ENCODE measurements at regions not wholly inside any gene's neighbourhood (a gene's known extent, or its start where the extent isn't known, plus 50 kb on each side); places are given as distances from the start of the nearest gene placed in this dataset.

GRCh38 chr2:64784168-64785061 lies 130.7 kb upstream of the SERTAD2 start (continued):
- TF ChIP-seq ZXDC (CRISPR knock-in tag; IDR thresholded peaks at IDR 0.05) (no peak), ZBTB49 (CRISPR knock-in tag; IDR thresholded peaks at IDR 0.05; ENCODE audit: borderline replicate concordance) (no peak), PRMT3 (CRISPR knock-in tag; IDR thresholded peaks at IDR 0.05; ENCODE audit: borderline replicate concordance, low read depth) (no peak), MED8 (CRISPR knock-in tag; IDR thresholded peaks at IDR 0.05; ENCODE audit: insufficient replicate concordance) (no peak), ZNF615 (CRISPR knock-in tag; IDR thresholded peaks at IDR 0.05; ENCODE audit: borderline replicate concordance) (no peak), REPIN1 (CRISPR knock-in tag; IDR thresholded peaks at IDR 0.05; ENCODE audit: borderline replicate concordance, low read depth) (peak; percentile 85; the same call in 1 of the 2 replicates), SYNCRIP (IDR thresholded peaks at IDR 0.05; ENCODE audit: insufficient read depth, low read depth, low read length) (no peak), ZNF678 (CRISPR knock-in tag; IDR thresholded peaks at IDR 0.05) (0 out of 2 replicates have a peak, but pooled peaks have one; percentile 6), SNAI1 (CRISPR knock-in tag; IDR thresholded peaks at IDR 0.05; ENCODE audit: borderline replicate concordance) (peak; percentile 22; the same call in 1 of the 2 replicates), HIVEP1 (CRISPR knock-in tag; IDR thresholded peaks at IDR 0.05) (peak; percentile 84), SIX4 (CRISPR knock-in tag; IDR thresholded peaks at IDR 0.05) (no peak), SMAD3 (CRISPR knock-in tag; IDR thresholded peaks at IDR 0.05) (no peak), NR3C1 (CRISPR knock-in tag; IDR thresholded peaks at IDR 0.05) (no peak), ZNF777 (CRISPR knock-in tag; IDR thresholded peaks at IDR 0.05) (no peak), ZNF350 (CRISPR knock-in tag; IDR thresholded peaks at IDR 0.05; ENCODE audit: borderline replicate concordance, low read depth) (no peak), ZNF296 (CRISPR knock-in tag; conservative IDR thresholded peaks at IDR 0.05) (peak; percentile 59; the same call in 1 of the 2 replicates), SRSF1 (optimal IDR thresholded peaks at IDR 0.05; ENCODE audit: low read depth, low read length) (no peak), RAD51 (IDR thresholded peaks at IDR 0.05; ENCODE audit: borderline replicate concordance) (no peak), ZUFSP (CRISPR knock-in tag; IDR thresholded peaks at IDR 0.05; ENCODE audit: borderline replicate concordance) (no peak), RCOR2 (CRISPR knock-in tag; IDR thresholded peaks at IDR 0.05) (peak; percentile 20; the same call in 1 of the 2 replicates), MLX (CRISPR knock-in tag; IDR thresholded peaks at IDR 0.05) (no peak), MEIS2 (CRISPR knock-in tag; IDR thresholded peaks at IDR 0.05) (0 out of 2 replicates have a peak, but pooled peaks have one; percentile 54), PHF5A (CRISPR knock-in tag; IDR thresholded peaks at IDR 0.05; ENCODE audit: low read depth, unreplicated experiment) (no peak)

All from HepG2 (cell line).